SU-DHL-6 (cell line): ENCODE measurements at regions not wholly inside any gene's neighbourhood (a gene's known extent, or its start where the extent isn't known, plus 50 kb on each side); places are given as distances from the start of the nearest gene placed in this dataset.

Source experiments
- H2AFZ ChIP-seq: fragments of 200-600 bp; sonication (generic); 2 replicates; pipeline ENCODE4 v1.6.1; 2014; ENCODE audit warnings: low read depth, mild to moderate bottlenecking, moderate library complexity, mixed read lengths, antibody characterized with exemption, low read length; ENCODE audit not compliant: severe bottlenecking
- H3F3A ChIP-seq: fragments of 200-600 bp; shearing (Covaris generic); 2 replicates; pipeline ENCODE4 v1.6.0; 2016; ENCODE audit warnings: antibody characterized with exemption, mild to moderate bottlenecking; ENCODE audit not compliant: insufficient read depth
- H3K27ac ChIP-seq: fragments of 200-600 bp; sonication (generic); 2 replicates; pipeline ENCODE4 v1.5.1; 2016; ENCODE audit warnings: low read depth, mild to moderate bottlenecking, low read length, moderate library complexity, mixed read lengths
- H3K27me3 ChIP-seq: fragments of 200-600 bp; sonication (generic), shearing (Covaris generic); 2 replicates; pipeline ENCODE4 v1.6.0; 2014; ENCODE audit warnings: mild to moderate bottlenecking, low read length
- H3K36me3 ChIP-seq: fragments of 200-600 bp; sonication (generic); 2 replicates; pipeline ENCODE4 v1.6.1; 2014; ENCODE audit warnings: mild to moderate bottlenecking, low read length, mixed read lengths
- H3K4me2 ChIP-seq: fragments of 300-600, 200-600 bp; shearing (Covaris generic), sonication (generic); 2 replicates; pipeline ENCODE4 v1.6.0; 2014; ENCODE audit warnings: low read length, low read depth, mild to moderate bottlenecking; ENCODE audit not compliant: poor library complexity, severe bottlenecking
- H3K4me3 ChIP-seq: fragments of 200-600 bp; sonication (generic); 2 replicates; pipeline ENCODE4 v1.5.1; 2014; ENCODE audit warnings: antibody characterized with exemption, low read length, mild to moderate bottlenecking, mixed read lengths; ENCODE audit not compliant: insufficient read depth, poor library complexity, severe bottlenecking
- H3K79me2 ChIP-seq: fragments of 200-600 bp; sonication (generic); 2 replicates; pipeline ENCODE4 v1.6.1; 2014; ENCODE audit warnings: mild to moderate bottlenecking, low read length, moderate library complexity; ENCODE audit not compliant: insufficient read depth
- H3K9ac ChIP-seq: fragments of 200-600 bp; sonication (generic); 2 replicates; pipeline ENCODE4 v1.7.0; 2014; ENCODE audit warnings: mild to moderate bottlenecking, low read length
- H3K9me2 ChIP-seq: fragments of 200-600 bp; sonication (generic); replicated peaks from 2 replicates; pipeline ENCODE4 v1.6.1; 2014; ENCODE audit warnings: low read length; ENCODE audit not compliant: insufficient read depth
- H3K9me3 ChIP-seq: fragments of 200-600 bp; sonication (generic); 2 replicates; pipeline ENCODE4 v1.6.1; 2014; ENCODE audit warnings: low read length, mixed read lengths; ENCODE audit not compliant: insufficient read depth
- H4K20me1 ChIP-seq: fragments of 200-600 bp; sonication (generic); 2 replicates; pipeline ENCODE4 v1.6.1; 2014; ENCODE audit warnings: low read depth, mild to moderate bottlenecking, antibody characterized with exemption, low read length, moderate library complexity, mixed read lengths
- CTCF ChIP-seq: fragments of 200-600 bp; sonication (generic); IDR thresholded peaks from one replicate; pipeline ENCODE4 v1.5.1; 2017; ENCODE audit warnings: antibody characterized with exemption, mild to moderate bottlenecking, low read length, moderate library complexity; ENCODE audit not compliant: insufficient read depth, poor library complexity, severe bottlenecking
- EZH2phosphoT487 ChIP-seq: fragments of 200-600 bp; sonication (generic), shearing (Covaris generic); conservative IDR thresholded peaks from 2 replicates; pipeline ENCODE4 v1.6.1; 2018; ENCODE audit warnings: mild to moderate bottlenecking, antibody characterized with exemption, low read length, moderate library complexity, mixed read lengths

GRCh38 chr6:145020114-145020513 lies 715.2 kb downstream of the EPM2A start:
- no peaks in the 10 kb centered on the region for H3K79me2 ChIP-seq
- no peak overlapping the region for H3K27ac ChIP-seq
- no peak overlapping the region for H3K9ac ChIP-seq
- no peaks in the 10 kb centered on the region for H3K27me3 ChIP-seq
- H4K20me1 ChIP-seq, result no peaks in the 10 kb centered on the region
- TF ChIP-seq CTCF, result no peak
- TF ChIP-seq EZH2phosphoT487, result no peak
- H3K4me2 ChIP-seq, result no peak overlapping the region
- no peaks in the 10 kb centered on the region for H3K9me2 ChIP-seq
- no peaks in the 10 kb centered on the region for H3F3A ChIP-seq
- no peak overlapping the region for H3K4me3 ChIP-seq
- H3K9me3 ChIP-seq, result no peaks in the 10 kb centered on the region
- no peak overlapping the region for H2AFZ ChIP-seq
- H3K36me3 ChIP-seq, result no peaks in the 10 kb centered on the region

GRCh38 chr6:145020543-145020942 lies 714.8 kb downstream of the EPM2A start:
- Histone ChIP-seq H3K27ac (no peak overlapping the region), H3K4me3 (no peak overlapping the region), H3F3A (no peaks in the 10 kb centered on the region), H3K79me2 (no peaks in the 10 kb centered on the region), H3K9me3 (no peaks in the 10 kb centered on the region), H3K9ac (no peak overlapping the region), H3K27me3 (no peaks in the 10 kb centered on the region), H3K36me3 (no peaks in the 10 kb centered on the region), H3K4me2 (no peak overlapping the region), H3K9me2 (no peaks in the 10 kb centered on the region), H4K20me1 (no peaks in the 10 kb centered on the region), H2AFZ (no peak overlapping the region)
- TF ChIP-seq EZH2phosphoT487, result no peak
- no peak for TF ChIP-seq CTCF

- no peaks in the 10 kb centered on the region for H3K79me2 ChIP-seq
- no peak overlapping the region for H3K4me2 ChIP-seq
- no peaks in the 10 kb centered on the region for H4K20me1 ChIP-seq
- H2AFZ ChIP-seq, result no peak overlapping the region
- TF ChIP-seq CTCF, result no peak
- TF ChIP-seq EZH2phosphoT487, result no peak
- no peak overlapping the region for H3K9ac ChIP-seq
- no peaks in the 10 kb centered on the region for H3K9me3 ChIP-seq
- H3K36me3 ChIP-seq, result no peaks in the 10 kb centered on the region
- H3K27ac ChIP-seq, result no peak overlapping the region
- H3K27me3 ChIP-seq, result no peaks in the 10 kb centered on the region
- no peaks in the 10 kb centered on the region for H3K9me2 ChIP-seq
- H3K4me3 ChIP-seq, result no peak overlapping the region
- H3F3A ChIP-seq, result no peaks in the 10 kb centered on the region
Observed at GRCh38 chr6:145022199-145022796, 713.0 kb downstream of the EPM2A start.
